KMS-11 (cell line): ENCODE measurements at regions not wholly inside any gene's neighbourhood (a gene's known extent, or its start where the extent isn't known, plus 50 kb on each side); places are given as distances from the start of the nearest gene placed in this dataset.

ENCODE experiments used
- H2AFZ ChIP-seq: fragments of 200-600 bp; sonication (generic); 2 replicates; pipeline ENCODE4 v1.6.1; 2016; ENCODE audit warnings: antibody characterized with exemption, mixed run types, low read depth
- H3K27ac ChIP-seq: fragments of 200-600 bp; sonication (generic); 2 replicates; pipeline ENCODE4 v1.6.1; 2016; ENCODE audit warnings: mild to moderate bottlenecking, mixed run types
- H3K27me3 ChIP-seq: fragments of 200-600 bp; sonication (generic); 2 replicates; pipeline ENCODE4 v1.6.1; 2017; ENCODE audit warnings: mild to moderate bottlenecking, low read depth, mixed run types, moderate library complexity; ENCODE audit not compliant: insufficient read depth
- H3K36me3 ChIP-seq: fragments of 200-600 bp; sonication (generic); 2 replicates; pipeline ENCODE4 v1.6.1; 2017; ENCODE audit warnings: mild to moderate bottlenecking, mixed run types; ENCODE audit not compliant: insufficient read depth
- H3K4me1 ChIP-seq: fragments of 200-600 bp; sonication (generic); 2 replicates; pipeline ENCODE4 v1.6.1; 2016; ENCODE audit warnings: mild to moderate bottlenecking, low read depth, mixed run types; ENCODE audit not compliant: poor library complexity, severe bottlenecking
- H3K4me2 ChIP-seq: fragments of 200-600 bp; sonication (generic); 2 replicates; pipeline ENCODE4 v1.7.0; 2016; ENCODE audit warnings: mild to moderate bottlenecking, mixed run types
- H3K4me3 ChIP-seq: fragments of 200-600 bp; sonication (generic); IDR thresholded peaks from 2 replicates; pipeline ENCODE4 v1.6.1; 2017; ENCODE audit warnings: low read depth, low read length, mixed read lengths; ENCODE audit not compliant: insufficient read depth
- H3K79me2 ChIP-seq: fragments of 200-600 bp; sonication (generic); 2 replicates; pipeline ENCODE4 v1.6.1; 2016; ENCODE audit warnings: low read depth, mixed run types; ENCODE audit not compliant: insufficient read depth
- H3K9ac ChIP-seq: fragments of 200-600 bp; sonication (generic); 2 replicates; pipeline ENCODE4 v1.6.1; 2016; ENCODE audit warnings: mild to moderate bottlenecking, mixed run types
- H4K20me1 ChIP-seq: fragments of 200-600 bp; sonication (generic); 2 replicates; pipeline ENCODE4 v1.6.1; 2016; ENCODE audit warnings: mild to moderate bottlenecking, mixed run types; ENCODE audit not compliant: insufficient read depth
- TF ChIP-seq, protein P1 (sequence below): fragments of 200-600 bp; sonication (generic); conservative IDR thresholded peaks from 2 replicates; pipeline ENCODE4 v1.6.1; 2017; ENCODE audit warnings: low read depth, mild to moderate bottlenecking, antibody characterized with exemption, low read length, moderate library complexity, mixed read lengths

DNA sequence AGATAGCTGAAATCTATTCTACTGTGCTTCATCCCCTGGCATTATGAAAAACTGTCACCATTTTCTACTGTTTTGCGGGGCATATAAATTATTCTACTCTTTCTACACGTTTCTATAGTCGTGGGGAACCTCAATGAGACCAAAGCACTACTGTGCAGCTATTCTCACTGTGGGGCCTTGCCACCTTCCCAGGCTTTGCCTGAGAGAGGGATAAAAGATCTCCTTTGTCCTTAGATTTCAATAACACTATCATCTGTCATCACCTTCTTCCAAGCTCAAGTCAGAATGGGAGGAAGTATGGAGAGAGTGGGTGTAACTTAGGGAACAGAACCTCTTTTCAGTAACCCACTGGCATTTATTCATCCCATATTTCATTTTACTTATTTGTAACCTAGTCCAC is 1462.1 kb upstream of the RAG2 start:
- Histone ChIP-seq H3K9ac (no peak overlapping the region), H4K20me1 (no peaks in the 10 kb centered on the region), H3K4me3 (no peak overlapping the region), H3K4me1 (no peaks in the 10 kb centered on the region), H2AFZ (no peak overlapping the region), H3K27ac (no peak overlapping the region), H3K79me2 (no peaks in the 10 kb centered on the region), H3K4me2 (no peak overlapping the region), H3K36me3 (no peaks in the 10 kb centered on the region), H3K27me3 (no peaks in the 10 kb centered on the region)
- TF ChIP-seq, protein P1, sequence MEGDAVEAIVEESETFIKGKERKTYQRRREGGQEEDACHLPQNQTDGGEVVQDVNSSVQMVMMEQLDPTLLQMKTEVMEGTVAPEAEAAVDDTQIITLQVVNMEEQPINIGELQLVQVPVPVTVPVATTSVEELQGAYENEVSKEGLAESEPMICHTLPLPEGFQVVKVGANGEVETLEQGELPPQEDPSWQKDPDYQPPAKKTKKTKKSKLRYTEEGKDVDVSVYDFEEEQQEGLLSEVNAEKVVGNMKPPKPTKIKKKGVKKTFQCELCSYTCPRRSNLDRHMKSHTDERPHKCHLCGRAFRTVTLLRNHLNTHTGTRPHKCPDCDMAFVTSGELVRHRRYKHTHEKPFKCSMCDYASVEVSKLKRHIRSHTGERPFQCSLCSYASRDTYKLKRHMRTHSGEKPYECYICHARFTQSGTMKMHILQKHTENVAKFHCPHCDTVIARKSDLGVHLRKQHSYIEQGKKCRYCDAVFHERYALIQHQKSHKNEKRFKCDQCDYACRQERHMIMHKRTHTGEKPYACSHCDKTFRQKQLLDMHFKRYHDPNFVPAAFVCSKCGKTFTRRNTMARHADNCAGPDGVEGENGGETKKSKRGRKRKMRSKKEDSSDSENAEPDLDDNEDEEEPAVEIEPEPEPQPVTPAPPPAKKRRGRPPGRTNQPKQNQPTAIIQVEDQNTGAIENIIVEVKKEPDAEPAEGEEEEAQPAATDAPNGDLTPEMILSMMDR: no peak

DNA sequence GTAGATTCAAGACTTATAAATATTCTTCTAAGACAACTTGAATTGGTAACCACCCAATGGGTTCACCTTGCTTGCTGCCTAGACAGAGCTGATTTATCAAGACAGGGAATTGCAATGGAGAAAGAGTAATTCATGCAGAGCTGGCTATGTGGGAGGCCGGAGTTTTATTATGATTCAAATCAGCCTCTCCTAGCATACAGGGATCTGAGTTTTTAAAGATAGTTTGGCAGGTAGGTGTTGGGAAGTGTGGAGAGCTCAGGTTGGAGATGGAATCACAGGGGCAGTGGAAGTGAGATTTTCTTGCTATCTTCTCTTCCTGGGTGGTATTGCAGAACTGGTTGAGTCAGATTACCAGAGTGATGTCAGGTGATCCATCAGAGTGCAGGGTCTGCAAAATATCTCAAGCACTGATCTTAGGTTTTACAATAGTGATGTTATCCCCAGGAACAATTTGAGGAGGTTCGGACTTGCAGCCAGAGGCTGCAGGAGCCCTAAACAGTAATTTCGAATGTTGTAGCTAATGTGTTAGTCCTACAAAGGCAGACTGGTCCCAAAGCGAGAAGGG is 1448.6 kb upstream of the RAG2 start:
- no peak overlapping the region for H3K4me3 ChIP-seq
- H3K36me3 ChIP-seq: no peaks in the 10 kb centered on the region
- H3K9ac ChIP-seq: no peak overlapping the region
- H3K79me2 ChIP-seq: no peaks in the 10 kb centered on the region
- H2AFZ ChIP-seq: no peak overlapping the region
- no peaks in the 10 kb centered on the region for H3K4me1 ChIP-seq
- H4K20me1 ChIP-seq: no peaks in the 10 kb centered on the region
- no peaks in the 10 kb centered on the region for H3K27me3 ChIP-seq
- TF ChIP-seq, protein P1: no peak
- H3K4me2 ChIP-seq: no peak overlapping the region
- H3K27ac ChIP-seq: no peak overlapping the region

DNA sequence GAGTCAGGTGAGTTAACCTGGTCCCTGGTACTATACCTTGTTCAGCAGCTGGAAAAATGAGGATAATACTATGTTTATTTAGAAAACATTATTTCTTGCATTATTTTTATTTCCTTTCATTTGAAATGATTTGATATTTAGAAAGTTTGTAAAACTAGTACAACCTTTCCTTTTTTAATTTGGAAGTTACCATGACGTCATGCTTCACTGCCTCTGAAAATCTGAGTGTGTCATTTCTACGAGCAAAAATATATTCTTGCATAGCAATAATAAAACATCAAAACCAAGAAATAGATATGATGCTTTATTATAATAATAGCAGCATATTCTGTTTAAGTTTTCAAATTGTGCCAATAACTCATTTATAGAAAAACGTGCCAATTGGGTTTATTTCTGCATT is 1445.0 kb upstream of the RAG2 start:
- Histone ChIP-seq H3K27me3 (no peaks in the 10 kb centered on the region), H2AFZ (no peak overlapping the region), H3K79me2 (no peaks in the 10 kb centered on the region), H3K27ac (no peak overlapping the region), H3K36me3 (no peaks in the 10 kb centered on the region), H3K4me1 (no peaks in the 10 kb centered on the region), H4K20me1 (no peaks in the 10 kb centered on the region), H3K4me2 (no peak overlapping the region), H3K4me3 (no peak overlapping the region), H3K9ac (no peak overlapping the region)
- TF ChIP-seq, protein P1: no peak

DNA sequence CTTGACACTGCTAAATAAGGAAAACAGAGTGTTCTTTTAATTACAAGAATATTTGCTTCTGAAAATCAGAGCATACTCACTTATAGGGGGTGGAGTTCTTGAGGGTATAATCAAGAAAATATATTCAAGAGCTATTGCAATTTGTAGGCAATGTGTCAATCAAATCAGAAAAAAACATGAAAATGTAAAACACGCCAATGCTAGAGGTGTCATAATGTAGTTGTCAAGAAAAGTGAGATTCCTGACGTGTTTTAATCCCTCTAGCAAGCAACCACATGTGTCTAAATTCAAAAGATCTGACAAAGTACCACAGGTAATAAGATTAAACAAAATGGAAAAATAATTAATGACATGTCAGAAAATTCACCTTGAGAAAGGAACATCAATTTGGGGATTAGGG is 1440.7 kb upstream of the RAG2 start:
- Histone ChIP-seq H3K9ac (no peak overlapping the region), H4K20me1 (no peaks in the 10 kb centered on the region), H3K4me2 (no peak overlapping the region), H3K36me3 (no peaks in the 10 kb centered on the region), H3K4me1 (no peaks in the 10 kb centered on the region), H3K27ac (no peak overlapping the region), H3K27me3 (no peaks in the 10 kb centered on the region), H3K79me2 (no peaks in the 10 kb centered on the region), H2AFZ (no peak overlapping the region), H3K4me3 (no peak overlapping the region)
- TF ChIP-seq, protein P1: no peak
